ENCODE measurements at regions not wholly inside any gene's neighbourhood (a gene's known extent, or its start where the extent isn't known, plus 50 kb on each side); places are given as distances from the start of the nearest gene placed in this dataset.

DNA sequence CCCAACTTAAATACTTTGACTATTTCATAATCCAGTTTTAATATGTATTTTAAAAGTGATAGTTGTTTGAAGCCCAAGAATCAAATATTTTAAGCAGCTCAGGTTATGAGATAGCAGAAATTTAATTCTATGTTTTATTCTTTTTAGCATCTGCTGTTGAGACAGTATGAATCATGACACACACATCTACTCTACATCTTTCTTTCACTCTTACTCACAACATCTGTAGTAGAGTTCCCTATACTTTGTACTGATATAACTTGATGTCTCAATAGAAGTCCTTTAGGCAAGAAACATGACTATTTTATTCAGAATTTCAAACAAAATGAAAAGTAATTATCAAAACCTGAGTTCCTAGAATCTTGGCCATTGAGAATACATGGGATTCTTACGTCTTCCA is 187.9 kb upstream of the GNPDA2 start:
- H3K27ac ChIP-seq = no peak overlapping the region

GRCh38 chr4:44912980-44913379 is 186.6 kb upstream of the GNPDA2 start:
- H3K4me3 ChIP-seq (ENCODE audit: low read depth, low read length) = no peak overlapping the region
- H3K36me3 ChIP-seq (replicated peaks) = no peaks in the 10 kb centered on the region
- no peak overlapping the region for H3K27ac ChIP-seq
- in situ Hi-C loops (cut with HindIII; ENCODE audit: low pct_ligation_motif_present, low sequenced_read_pairs) = no loop called here
- H3K27me3 ChIP-seq (replicated peaks) = no peaks in the 10 kb centered on the region
- DNase-seq = no peak
- TF ChIP-seq CTCF (IDR thresholded peaks at IDR 0.05; ENCODE audit: low read depth, low read length, missing control alignments) = no peak

More for the DNA sequence above, 187.9 kb upstream of the GNPDA2 start:
- no peaks in the 10 kb centered on the region for H3K27me3 ChIP-seq (replicated peaks)
- in situ Hi-C loops (cut with HindIII; ENCODE audit: low pct_ligation_motif_present, low sequenced_read_pairs) = no loop called here
- no peak for DNase-seq
- no peak overlapping the region for H3K4me3 ChIP-seq (ENCODE audit: low read depth, low read length)
- TF ChIP-seq CTCF (IDR thresholded peaks at IDR 0.05; ENCODE audit: low read depth, low read length, missing control alignments) = no peak
- no peaks in the 10 kb centered on the region for H3K36me3 ChIP-seq (replicated peaks)

GRCh38 chr4:44908565-44908964 is 182.2 kb upstream of the GNPDA2 start:
- DNase-seq = no peak
- no peak overlapping the region for H3K27ac ChIP-seq
- no peak for TF ChIP-seq CTCF (IDR thresholded peaks at IDR 0.05; ENCODE audit: low read depth, low read length, missing control alignments)
- no peaks in the 10 kb centered on the region for H3K36me3 ChIP-seq (replicated peaks)
- no peaks in the 10 kb centered on the region for H3K27me3 ChIP-seq (replicated peaks)
- in situ Hi-C loops (cut with HindIII; ENCODE audit: low pct_ligation_motif_present, low sequenced_read_pairs) = no loop called here
- H3K4me3 ChIP-seq (ENCODE audit: low read depth, low read length) = no peak overlapping the region

DNA sequence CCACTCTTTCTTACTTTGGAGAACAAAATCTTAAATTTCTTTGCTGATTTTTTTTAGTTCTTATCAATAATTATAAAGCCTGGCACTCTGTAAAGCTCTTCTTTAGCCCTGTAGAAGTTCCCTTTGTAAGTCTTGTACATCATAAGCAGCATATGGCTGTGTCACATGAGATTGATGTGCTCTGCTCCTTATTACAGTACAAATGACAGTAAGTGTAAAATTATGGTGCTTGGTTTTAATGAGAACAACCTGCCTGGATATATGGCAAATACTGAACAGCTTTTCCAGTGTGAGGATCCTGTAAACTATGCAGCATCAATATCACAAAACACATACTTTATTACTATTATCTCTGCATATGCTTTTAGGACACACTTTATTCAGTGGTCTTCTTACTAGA is 145.9 kb upstream of the GNPDA2 start:
- in situ Hi-C loops (cut with HindIII; ENCODE audit: low pct_ligation_motif_present, low sequenced_read_pairs) = no loop called here
- no peak for TF ChIP-seq CTCF (IDR thresholded peaks at IDR 0.05; ENCODE audit: low read depth, low read length, missing control alignments)
- Histone ChIP-seq H3K36me3 (replicated peaks) (no peaks in the 10 kb centered on the region), H3K27ac (no peak overlapping the region), H3K4me3 (ENCODE audit: low read depth, low read length) (no peak overlapping the region), H3K27me3 (replicated peaks) (no peaks in the 10 kb centered on the region)
- DNase-seq = no peak

DNA sequence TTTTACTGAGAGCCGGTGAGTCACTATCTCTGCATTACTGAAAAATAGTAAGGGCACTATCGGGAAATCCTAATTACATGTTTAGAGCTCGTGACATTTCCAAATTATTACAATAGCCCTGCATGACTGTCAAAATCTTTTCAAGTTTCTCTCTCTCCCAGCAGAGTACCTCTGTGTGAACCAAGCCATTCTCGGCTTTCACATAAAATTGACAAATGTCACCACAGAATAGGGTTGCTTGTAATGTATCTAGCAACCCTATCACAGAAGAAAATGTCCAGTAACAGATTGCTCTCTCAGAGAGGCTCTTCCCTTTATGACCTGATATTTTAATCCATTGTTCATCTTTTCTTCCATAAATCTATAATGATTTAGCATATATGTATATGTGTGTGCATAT is 144.8 kb upstream of the GNPDA2 start:
- in situ Hi-C loops (cut with HindIII; ENCODE audit: low pct_ligation_motif_present, low sequenced_read_pairs) = no loop called here
- no peak for TF ChIP-seq CTCF (IDR thresholded peaks at IDR 0.05; ENCODE audit: low read depth, low read length, missing control alignments)
- Histone ChIP-seq H3K36me3 (replicated peaks) (no peaks in the 10 kb centered on the region), H3K27ac (no peak overlapping the region), H3K4me3 (ENCODE audit: low read depth, low read length) (no peak overlapping the region), H3K27me3 (replicated peaks) (no peaks in the 10 kb centered on the region)
- no peak for DNase-seq

DNA sequence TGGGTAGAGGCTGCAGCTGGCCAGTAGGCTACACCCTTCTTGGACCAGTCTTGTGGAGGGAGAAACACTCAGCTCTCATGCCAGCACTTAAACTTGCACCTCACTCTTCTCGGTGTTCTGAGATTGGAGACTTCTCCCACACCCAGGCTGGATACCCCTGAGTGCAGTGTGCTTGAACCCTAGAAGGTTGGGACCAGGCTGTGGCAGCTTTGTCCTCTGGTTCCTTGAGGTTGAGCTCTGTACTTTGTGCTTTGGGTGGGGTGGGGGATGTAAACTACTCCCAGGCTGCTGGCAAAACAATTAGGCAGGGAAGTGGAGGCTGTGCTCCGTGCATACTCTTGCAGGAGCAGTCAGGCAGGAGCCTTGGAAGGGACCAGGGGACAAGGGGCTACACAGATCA is 143.6 kb upstream of the GNPDA2 start:
- in situ Hi-C loops (cut with HindIII; ENCODE audit: low pct_ligation_motif_present, low sequenced_read_pairs) = no loop called here

More for the DNA sequence above, 143.6 kb upstream of the GNPDA2 start:
- DNase-seq = no peak
- no peaks in the 10 kb centered on the region for H3K36me3 ChIP-seq (replicated peaks)
- no peaks in the 10 kb centered on the region for H3K27me3 ChIP-seq (replicated peaks)
- no peak overlapping the region for H3K4me3 ChIP-seq (ENCODE audit: low read depth, low read length)
- no peak for TF ChIP-seq CTCF (IDR thresholded peaks at IDR 0.05; ENCODE audit: low read depth, low read length, missing control alignments)
- H3K27ac ChIP-seq = no peak overlapping the region

Data from brain microvascular endothelial cell (primary cell).